Ascending aorta (tissue), 2 donors: ENCODE measurements at regions not wholly inside any gene's neighbourhood (a gene's known extent, or its start where the extent isn't known, plus 50 kb on each side); places are given as distances from the start of the nearest gene placed in this dataset.

Source experiments
- DNase-seq, 2 donors: peaks; one replicate each; pipeline ENCODE4 v3.0.0-alpha.2; 2019; ENCODE audit warnings: low spot score in 2 of 2
- H3K27ac ChIP-seq, 2 donors: fragments of 200-600 bp; sonication (generic); one replicate each; pipeline ENCODE4 v1.5.1; 2016 to 2017; ENCODE audit warnings: mild to moderate bottlenecking in 1 of 2
- H3K27me3 ChIP-seq: fragments of 200-600 bp; sonication (generic); one replicate; pipeline ENCODE4 v1.5.1; 2017
- H3K36me3 ChIP-seq, 2 donors: fragments of 200-600 bp; sonication (generic); one replicate each; pipeline ENCODE4 v1.5.1; 2016
- H3K4me1 ChIP-seq, 2 donors: fragments of 200-600 bp; sonication (generic); one replicate each; pipeline ENCODE4 v1.5.1; 2016 to 2017; ENCODE audit warnings: mild to moderate bottlenecking in 1 of 2
- H3K4me3 ChIP-seq, 2 donors: fragments of 200-600 bp; sonication (generic); one replicate each; pipeline ENCODE4 v1.5.1; 2016 to 2017; ENCODE audit warnings: mild to moderate bottlenecking in 1 of 2
- H3K9me3 ChIP-seq, 2 donors: fragments of 200-600 bp; sonication (generic); one replicate each; pipeline ENCODE4 v1.5.1; 2016
- intact Hi-C: fragments of 100-400 bp; cut with DNase I; formaldehyde crosslinking; loops from one replicate; pipeline ENCODE4 v1.15.1; 2023
- TF ChIP-seq, protein P1 (sequence below), 3 experiments: fragments of 200-600 bp in 2 of 3; fragments of 450-650 bp in 1 of 3; sonication (generic) in 2 of 3; IDR thresholded peaks; one replicate each; pipeline ENCODE4 v1.5.1; 2016 to 2019; ENCODE audit warnings: antibody characterized with exemption in 3 of 3, mild to moderate bottlenecking in 1 of 3, moderate library complexity in 1 of 3

DNA sequence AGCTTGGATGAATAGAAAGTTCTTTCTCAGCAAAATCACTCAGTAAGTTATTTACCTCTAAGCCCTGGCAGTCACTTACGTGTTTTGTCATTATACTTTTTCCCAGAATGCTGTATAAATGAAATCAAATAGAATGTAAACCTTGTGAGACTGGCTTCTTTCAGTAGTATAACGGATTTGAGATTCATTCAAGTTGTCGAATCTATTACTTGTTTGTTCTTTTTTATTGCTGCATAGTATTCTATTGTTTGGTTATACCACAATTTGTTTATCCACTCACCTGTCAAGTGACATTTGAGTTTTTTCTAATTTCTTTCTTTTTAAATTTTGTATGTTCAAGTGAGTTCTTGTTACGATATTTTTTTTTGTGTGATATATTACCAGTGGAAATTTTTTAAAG, 381.6 kb downstream of the EDEM1 start:
- no peak for DNase-seq
- intact Hi-C loops, result no loop called here
- H3K4me3 ChIP-seq, result no peak overlapping the region
- no peaks in the 10 kb centered on the region for H3K9me3 ChIP-seq
- H3K27me3 ChIP-seq, result no peaks in the 10 kb centered on the region
- H3K36me3 ChIP-seq, result no peaks in the 10 kb centered on the region
- H3K4me1 ChIP-seq, result no peaks in the 10 kb centered on the region
- TF ChIP-seq, protein P1, sequence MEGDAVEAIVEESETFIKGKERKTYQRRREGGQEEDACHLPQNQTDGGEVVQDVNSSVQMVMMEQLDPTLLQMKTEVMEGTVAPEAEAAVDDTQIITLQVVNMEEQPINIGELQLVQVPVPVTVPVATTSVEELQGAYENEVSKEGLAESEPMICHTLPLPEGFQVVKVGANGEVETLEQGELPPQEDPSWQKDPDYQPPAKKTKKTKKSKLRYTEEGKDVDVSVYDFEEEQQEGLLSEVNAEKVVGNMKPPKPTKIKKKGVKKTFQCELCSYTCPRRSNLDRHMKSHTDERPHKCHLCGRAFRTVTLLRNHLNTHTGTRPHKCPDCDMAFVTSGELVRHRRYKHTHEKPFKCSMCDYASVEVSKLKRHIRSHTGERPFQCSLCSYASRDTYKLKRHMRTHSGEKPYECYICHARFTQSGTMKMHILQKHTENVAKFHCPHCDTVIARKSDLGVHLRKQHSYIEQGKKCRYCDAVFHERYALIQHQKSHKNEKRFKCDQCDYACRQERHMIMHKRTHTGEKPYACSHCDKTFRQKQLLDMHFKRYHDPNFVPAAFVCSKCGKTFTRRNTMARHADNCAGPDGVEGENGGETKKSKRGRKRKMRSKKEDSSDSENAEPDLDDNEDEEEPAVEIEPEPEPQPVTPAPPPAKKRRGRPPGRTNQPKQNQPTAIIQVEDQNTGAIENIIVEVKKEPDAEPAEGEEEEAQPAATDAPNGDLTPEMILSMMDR (IDR thresholded peaks at IDR 0.05), result no peak
- no peak overlapping the region for H3K27ac ChIP-seq

DNA sequence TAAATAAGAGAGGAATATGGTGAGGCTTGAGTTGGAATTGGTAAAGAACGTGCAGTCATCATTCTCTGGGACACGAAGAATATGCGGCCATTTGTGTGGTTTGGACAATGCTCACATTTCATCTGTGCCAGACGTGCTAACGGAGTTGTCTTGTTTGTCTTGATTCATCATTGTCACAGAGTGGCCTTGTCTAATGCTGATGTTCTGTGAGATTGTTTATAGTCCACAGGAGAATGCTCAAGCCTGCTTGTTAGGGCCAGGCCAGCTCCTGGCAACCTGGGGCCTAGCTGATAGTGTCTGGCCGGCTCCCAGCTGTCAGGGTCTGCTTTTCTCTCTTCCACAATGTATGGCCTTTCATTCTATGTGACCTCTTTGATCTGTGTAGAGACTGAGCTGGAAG, 384.7 kb downstream of the EDEM1 start:
- Histone ChIP-seq H3K9me3 (no peaks in the 10 kb centered on the region), H3K4me3 (no peak overlapping the region), H3K27ac (no peak overlapping the region), H3K36me3 (no peaks in the 10 kb centered on the region), H3K4me1 (no peaks in the 10 kb centered on the region), H3K27me3 (no peaks in the 10 kb centered on the region)
- intact Hi-C loops, result no loop called here
- no peak for DNase-seq
- TF ChIP-seq, protein P1 (IDR thresholded peaks at IDR 0.05), result no peak

DNA sequence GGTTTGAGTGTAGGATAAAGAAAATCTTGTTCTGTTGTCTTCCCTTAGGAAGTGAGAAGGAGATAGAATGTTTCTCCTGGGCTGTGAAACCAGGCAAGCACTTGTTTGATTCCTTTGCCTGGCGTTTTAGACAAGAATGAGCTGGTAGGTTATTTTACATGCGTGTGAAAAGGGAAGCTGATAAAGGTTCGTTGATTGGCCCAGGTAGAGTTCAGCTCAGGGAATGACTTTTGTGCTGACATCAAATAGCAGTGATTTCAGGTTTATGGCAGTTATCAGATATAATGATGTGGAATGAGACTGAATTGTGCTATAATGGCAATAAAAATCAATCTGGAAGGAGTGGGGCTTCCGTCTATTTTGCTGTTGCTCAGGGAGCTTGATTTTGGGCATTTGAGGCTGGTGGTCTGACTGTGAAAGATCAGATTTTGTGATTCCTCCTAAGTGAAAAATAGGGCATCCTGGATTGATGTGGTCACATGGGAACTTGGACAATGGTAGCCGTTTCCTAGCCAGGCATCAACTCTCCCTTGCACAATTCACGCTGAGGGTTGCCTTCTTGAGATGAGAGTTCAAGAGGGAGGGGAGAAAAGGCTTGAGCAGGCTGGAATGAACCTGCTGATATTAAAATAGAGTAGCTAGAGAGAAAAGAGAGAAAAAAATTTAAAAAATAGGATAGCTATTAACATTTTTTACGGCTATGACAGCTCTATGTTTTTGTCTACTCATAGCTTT, 388.9 kb downstream of the EDEM1 start:
- no peaks in the 10 kb centered on the region for H3K27me3 ChIP-seq

DNA sequence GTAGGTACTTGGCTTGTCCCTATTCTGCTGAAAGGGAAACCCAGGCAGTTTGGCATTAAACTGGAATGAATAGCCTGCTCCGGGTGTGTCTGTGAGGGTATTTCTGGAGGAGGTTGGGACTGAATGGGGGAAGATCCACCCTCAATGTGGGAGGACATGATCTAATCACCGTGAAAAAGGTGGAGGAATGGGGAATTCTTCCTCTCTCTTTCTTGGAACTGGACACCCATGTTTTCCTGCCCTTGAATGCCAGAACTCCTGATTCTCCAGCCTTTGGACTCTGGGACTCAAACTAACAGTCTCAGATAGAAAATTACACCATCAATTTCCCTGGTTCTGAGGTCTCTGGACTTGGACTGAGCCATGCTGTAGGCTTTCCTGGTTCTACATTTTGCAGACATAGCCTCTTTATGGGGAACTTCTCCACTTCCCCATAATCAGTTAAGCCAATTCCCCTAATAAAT, 391.7 kb downstream of the EDEM1 start:
- no peak overlapping the region for H3K4me3 ChIP-seq
- TF ChIP-seq, protein P1 (IDR thresholded peaks at IDR 0.05), result no peak
- intact Hi-C loops, result no loop called here
- H3K4me1 ChIP-seq, result no peaks in the 10 kb centered on the region
- no peaks in the 10 kb centered on the region for H3K9me3 ChIP-seq
- no peaks in the 10 kb centered on the region for H3K27me3 ChIP-seq
- DNase-seq, result no peak
- H3K36me3 ChIP-seq, result no peaks in the 10 kb centered on the region
- H3K27ac ChIP-seq, result no peak overlapping the region

More for the DNA sequence above, 388.9 kb downstream of the EDEM1 start:
- intact Hi-C loops, result no loop called here
- TF ChIP-seq, protein P1 (IDR thresholded peaks at IDR 0.05), result no peak
- no peak for DNase-seq
- Histone ChIP-seq H3K27ac (no peak overlapping the region), H3K9me3 (no peaks in the 10 kb centered on the region), H3K4me3 (no peak overlapping the region), H3K4me1 (no peaks in the 10 kb centered on the region), H3K36me3 (no peaks in the 10 kb centered on the region)

DNA sequence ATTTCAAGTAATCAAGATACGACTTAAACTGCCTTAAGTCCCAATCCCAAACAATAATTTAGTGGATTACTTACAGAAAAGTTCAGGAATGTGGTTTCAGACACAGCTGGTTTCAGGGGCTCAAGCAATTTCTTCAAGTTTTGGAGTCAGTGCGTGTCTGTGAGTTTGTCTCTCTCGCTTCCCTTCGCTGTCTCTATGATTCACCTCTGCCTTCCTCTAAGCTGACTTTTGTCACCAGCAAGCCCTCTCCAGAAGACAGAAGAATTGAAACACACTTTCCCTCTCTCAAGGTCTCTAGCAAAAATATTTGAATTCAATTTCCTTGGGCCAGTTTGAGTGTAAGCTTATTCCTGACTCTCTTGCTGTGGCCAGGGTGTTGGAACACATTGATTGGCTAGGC, 392.4 kb downstream of the EDEM1 start:
- Histone ChIP-seq H3K4me3 (no peak overlapping the region), H3K27me3 (no peaks in the 10 kb centered on the region), H3K4me1 (no peaks in the 10 kb centered on the region), H3K36me3 (no peaks in the 10 kb centered on the region), H3K27ac (no peak overlapping the region), H3K9me3 (no peaks in the 10 kb centered on the region)
- intact Hi-C loops, result no loop called here
- TF ChIP-seq, protein P1 (IDR thresholded peaks at IDR 0.05), result no peak
- no peak for DNase-seq
